Left ventricle myocardium superior (tissue), 1 donor: ENCODE measurements at regions not wholly inside any gene's neighbourhood (a gene's known extent, or its start where the extent isn't known, plus 50 kb on each side); places are given as distances from the start of the nearest gene placed in this dataset.
"Not testable (repeated sequence)": the region's sequence is repeated elsewhere in the genome, so short reads cannot be mapped to it uniquely, and the experiment has no call there.

Source experiments
- ATAC-seq: fragments of 200-7000 bp; cut with Tn5 transposase; one replicate; pipeline ENCODE4 v1.9.1; 2020; ENCODE audit warnings: mild to moderate bottlenecking, moderate library complexity
- DNase-seq: peaks from one replicate; pipeline ENCODE4 v3.0.0-alpha.2; 2020
- intact Hi-C: fragments of 100-400 bp; cut with micrococcal nuclease; formaldehyde crosslinking; loops from one replicate; pipeline ENCODE4 v1.11.0; 2022
- donor health status: DM: no; HTN: yes; CAD: no; lungs with severe emphysema.

GRCh38 chr3:73175698-73176097 lies 114.2 kb downstream of the EBLN2 start:
- intact Hi-C loops: no loop called here
- DNase-seq (no peak), ATAC-seq (no peak)

GRCh38 chr3:73176941-73177340 lies 115.5 kb downstream of the EBLN2 start:
- no peak for ATAC-seq
- intact Hi-C loops: no loop called here
- DNase-seq: no peak

- intact Hi-C loops: no loop called here
- DNase-seq: no peak
- no peak for ATAC-seq
These were observed 116.4 kb downstream of the EBLN2 start for GRCh38 chr3:73177827-73178226.

- DNase-seq (no peak), ATAC-seq (no peak)
- intact Hi-C loops: no loop called here
These were observed 118.1 kb downstream of the EBLN2 start for GRCh38 chr3:73179601-73180000.

- DNase-seq (no peak), ATAC-seq (no peak)
- intact Hi-C loops: no loop called here
These were observed 125.3 kb downstream of the EBLN2 start for GRCh38 chr3:73186741-73187140.

- intact Hi-C loops: no loop called here
- ATAC-seq (no peak), DNase-seq (no peak)
These were observed 125.9 kb downstream of the EBLN2 start for GRCh38 chr3:73187328-73187727.

- ATAC-seq (no peak), DNase-seq (no peak)
- intact Hi-C loops: no loop called here
These were observed 127.2 kb downstream of the EBLN2 start for GRCh38 chr3:73188707-73189106.

- DNase-seq (no peak), ATAC-seq (no peak)
- intact Hi-C loops: no loop called here
These were observed 130.7 kb downstream of the EBLN2 start for GRCh38 chr3:73192036-73192738.

GRCh38 chr3:73193943-73194342 lies 132.5 kb downstream of the EBLN2 start:
- ATAC-seq, DNase-seq, intact Hi-C loops: not testable (repeated sequence)

- no peak for DNase-seq
- intact Hi-C loops: no loop called here
- no peak for ATAC-seq
These were observed 135.7 kb downstream of the EBLN2 start for GRCh38 chr3:73197187-73197586.

- intact Hi-C loops: no loop called here
- ATAC-seq (no peak), DNase-seq (no peak)
These were observed 141.6 kb downstream of the EBLN2 start for GRCh38 chr3:73203101-73203500.

- DNase-seq: no peak
- no peak for ATAC-seq
- intact Hi-C loops: no loop called here
These were observed 142.2 kb downstream of the EBLN2 start for GRCh38 chr3:73203633-73204032.

GRCh38 chr3:73204841-73205240 lies 143.4 kb downstream of the EBLN2 start:
- intact Hi-C loops: no loop called here
- DNase-seq: no peak
- ATAC-seq: no peak

- ATAC-seq: no peak
- intact Hi-C loops: no loop called here
- no peak for DNase-seq
These were observed 144.6 kb downstream of the EBLN2 start for GRCh38 chr3:73206030-73206429.

- intact Hi-C loops: no loop called here
- DNase-seq: no peak
- ATAC-seq: no peak
These were observed 146.5 kb downstream of the EBLN2 start for GRCh38 chr3:73207946-73208440.

- DNase-seq (no peak), ATAC-seq (no peak)
- intact Hi-C loops: no loop called here
These were observed 149.3 kb downstream of the EBLN2 start for GRCh38 chr3:73210759-73211158.

GRCh38 chr3:73212683-73213082 lies 151.2 kb downstream of the EBLN2 start:
- intact Hi-C loops: no loop called here
- ATAC-seq (no peak), DNase-seq (no peak)

GRCh38 chr3:73213896-73214295 lies 152.4 kb downstream of the EBLN2 start:
- no peak for ATAC-seq
- no peak for DNase-seq
- intact Hi-C loops: no loop called here

GRCh38 chr3:73214846-73215245 lies 153.4 kb downstream of the EBLN2 start:
- intact Hi-C loops: no loop called here
- DNase-seq (no peak), ATAC-seq (no peak)

- intact Hi-C loops: no loop called here
- ATAC-seq: no peak
These were observed 153.8 kb downstream of the EBLN2 start for GRCh38 chr3:73215281-73215680.

GRCh38 chr3:73215901-73216300 lies 154.4 kb downstream of the EBLN2 start:
- no peak for ATAC-seq
- intact Hi-C loops: no loop called here
- no peak for DNase-seq

More at GRCh38 chr3:73215281-73215680, 153.8 kb downstream of the EBLN2 start:
- DNase-seq: no peak
